C4-2B (cell line): ENCODE measurements at regions not wholly inside any gene's neighbourhood (a gene's known extent, or its start where the extent isn't known, plus 50 kb on each side); places are given as distances from the start of the nearest gene placed in this dataset.

Experiments
- CTCF ChIP-seq: fragments of 450-650 bp; conservative IDR thresholded peaks from 2 replicates; pipeline ENCODE4 v1.5.1; 2017; ENCODE audit warnings: mild to moderate bottlenecking
- ZFX ChIP-seq: fragments of 450-650 bp; IDR thresholded peaks from 2 replicates; pipeline ENCODE4 v1.6.1; 2017

- TF ChIP-seq CTCF (no peak), ZFX (no peak)
Observed at GRCh38 chr18:27894746-27895145, 282.2 kb downstream of the CDH2 start.
